ENCODE measurements at regions not wholly inside any gene's neighbourhood (a gene's known extent, or its start where the extent isn't known, plus 50 kb on each side); places are given as distances from the start of the nearest gene placed in this dataset.
"Not testable (repeated sequence)": the region's sequence is repeated elsewhere in the genome, so short reads cannot be mapped to it uniquely, and the experiment has no call there.

DNA sequence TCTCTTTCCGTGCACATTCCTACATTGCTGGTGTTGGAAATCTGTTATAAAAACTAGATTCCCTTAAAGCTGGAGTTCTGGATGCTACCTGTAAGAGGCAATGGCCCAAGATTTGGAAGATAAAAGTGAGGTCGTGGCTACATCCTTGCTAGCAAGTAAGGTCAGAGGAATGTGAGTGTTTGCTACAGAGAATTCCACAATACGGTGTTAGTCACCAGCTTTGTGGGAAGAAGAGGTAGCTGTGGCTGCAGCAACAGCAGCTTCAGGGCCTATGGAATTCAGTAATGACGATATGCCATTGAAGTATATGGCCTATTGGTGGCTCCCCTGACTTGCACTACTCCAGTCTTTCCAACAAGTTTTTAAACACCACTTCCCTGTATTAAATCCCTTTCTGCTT is 227.7 kb upstream of the TMEM260 start:
- no peak for TF ChIP-seq CTCF (conservative IDR thresholded peaks at IDR 0.05)
- peaks cover 6% of the 10 kb centered on the region for H3K9me3 Mint-ChIP-seq
- H3K4me1 Mint-ChIP-seq, result no peaks in the 10 kb centered on the region
- H3K27me3 Mint-ChIP-seq (ENCODE audit: low read depth), result no peaks in the 10 kb centered on the region
- peaks cover 8% of the 10 kb centered on the region for H3K36me3 Mint-ChIP-seq (ENCODE audit: low read depth)
- H3K4me3 Mint-ChIP-seq, result no peak overlapping the region
- no peak for DNase-seq (ENCODE audit: low read depth, low spot score)
- H3K27ac Mint-ChIP-seq (ENCODE audit: unreplicated experiment), result no peak overlapping the region

DNA sequence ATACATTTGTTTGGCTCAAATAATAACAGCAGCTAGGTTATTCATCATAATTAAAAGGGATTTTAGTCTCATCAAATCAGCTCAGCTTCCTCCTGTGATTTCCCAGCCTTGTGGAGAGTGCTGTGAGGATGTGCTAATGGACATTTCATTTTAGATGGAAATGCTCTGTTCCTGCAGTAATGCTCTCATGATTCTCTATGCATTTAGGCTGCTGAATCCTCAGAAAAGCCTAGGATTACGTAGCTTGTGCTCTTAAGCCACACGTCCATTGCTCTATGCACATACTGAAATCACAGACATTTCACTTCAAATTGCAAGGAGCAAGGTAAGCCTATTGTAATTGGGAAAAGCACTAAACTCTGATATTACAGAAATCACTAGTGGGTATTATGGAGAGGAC is 226.6 kb upstream of the TMEM260 start:
- TF ChIP-seq CTCF (conservative IDR thresholded peaks at IDR 0.05), result no peak
- Mint-ChIP-seq H3K36me3 (ENCODE audit: low read depth) (peaks cover 8% of the 10 kb centered on the region), H3K4me3 (no peak overlapping the region)

DNA sequence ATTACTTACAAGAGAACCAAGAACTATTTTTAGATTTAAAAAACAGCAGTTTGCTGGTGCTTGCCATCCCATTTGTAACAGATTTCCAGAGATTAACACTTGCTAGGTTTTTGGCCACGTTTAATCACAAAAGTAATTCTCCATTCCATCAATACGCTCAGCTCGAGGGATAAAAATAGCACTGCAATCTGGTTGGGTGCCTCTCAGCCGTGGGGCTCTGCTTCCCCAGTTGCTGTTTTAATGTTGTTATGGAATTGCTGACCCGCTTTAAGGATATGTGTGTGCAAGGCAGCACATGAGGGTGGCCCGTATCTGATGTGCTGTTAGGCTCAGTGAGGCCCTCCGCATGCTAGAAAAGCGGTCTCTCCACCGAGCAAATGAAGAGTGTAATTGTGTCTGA is 222.2 kb upstream of the TMEM260 start:
- no peaks in the 10 kb centered on the region for H3K9me3 Mint-ChIP-seq
- TF ChIP-seq CTCF (conservative IDR thresholded peaks at IDR 0.05), result no peak
- H3K27me3 Mint-ChIP-seq (ENCODE audit: low read depth), result no peaks in the 10 kb centered on the region
- no peaks in the 10 kb centered on the region for H3K36me3 Mint-ChIP-seq (ENCODE audit: low read depth)
- no peaks in the 10 kb centered on the region for H3K4me1 Mint-ChIP-seq
- H3K4me3 Mint-ChIP-seq, result no peak overlapping the region
- no peak overlapping the region for H3K27ac Mint-ChIP-seq (ENCODE audit: unreplicated experiment)
- no peak for DNase-seq (ENCODE audit: low read depth, low spot score)

More for the DNA sequence above, 226.6 kb upstream of the TMEM260 start:
- DNase-seq (ENCODE audit: low read depth, low spot score), result no peak
- Mint-ChIP-seq H3K4me1 (no peaks in the 10 kb centered on the region), H3K9me3 (peaks cover 6% of the 10 kb centered on the region), H3K27me3 (ENCODE audit: low read depth) (no peaks in the 10 kb centered on the region), H3K27ac (ENCODE audit: unreplicated experiment) (no peak overlapping the region)

GRCh38 chr14:56358275-56358674 is 221.3 kb upstream of the TMEM260 start:
- no peak for DNase-seq (ENCODE audit: low read depth, low spot score)
- no peak for TF ChIP-seq CTCF (conservative IDR thresholded peaks at IDR 0.05)
- no peaks in the 10 kb centered on the region for H3K36me3 Mint-ChIP-seq (ENCODE audit: low read depth)
- H3K27ac Mint-ChIP-seq (ENCODE audit: unreplicated experiment), result no peak overlapping the region
- no peak overlapping the region for H3K4me3 Mint-ChIP-seq
- H3K9me3 Mint-ChIP-seq, result no peaks in the 10 kb centered on the region
- H3K27me3 Mint-ChIP-seq (ENCODE audit: low read depth), result no peaks in the 10 kb centered on the region
- no peaks in the 10 kb centered on the region for H3K4me1 Mint-ChIP-seq

- Mint-ChIP-seq H3K36me3 (ENCODE audit: low read depth) (no peaks in the 10 kb centered on the region), H3K27ac (ENCODE audit: unreplicated experiment) (no peak overlapping the region), H3K4me1 (no peaks in the 10 kb centered on the region), H3K27me3 (ENCODE audit: low read depth) (no peaks in the 10 kb centered on the region), H3K4me3 (no peak overlapping the region), H3K9me3 (no peaks in the 10 kb centered on the region)
- TF ChIP-seq CTCF (conservative IDR thresholded peaks at IDR 0.05), result no peak
- no peak for DNase-seq (ENCODE audit: low read depth, low spot score)
Observed at GRCh38 chr14:56358851-56359614, 220.6 kb upstream of the TMEM260 start.

- H3K4me1 Mint-ChIP-seq; DNase-seq (ENCODE audit: low read depth, low spot score); H3K27me3 Mint-ChIP-seq (ENCODE audit: low read depth); H3K27ac Mint-ChIP-seq (ENCODE audit: unreplicated experiment); H3K9me3 Mint-ChIP-seq; H3K36me3 Mint-ChIP-seq (ENCODE audit: low read depth); H3K4me3 Mint-ChIP-seq: not testable (repeated sequence)
Observed at GRCh38 chr14:56365663-56366062, 213.9 kb upstream of the TMEM260 start.
